WTC11 (cell line): ENCODE measurements at regions not wholly inside any gene's neighbourhood (a gene's known extent, or its start where the extent isn't known, plus 50 kb on each side); places are given as distances from the start of the nearest gene placed in this dataset.

Source experiments
- TEAD4 ChIP-seq: sonication (generic); formaldehyde crosslinking; IDR thresholded peaks from 2 replicates; pipeline ENCODE4 v1.8.0; 2022; ENCODE audit warnings: mild to moderate bottlenecking, missing genetic modification reagents
- TF ChIP-seq, protein P1 (sequence below): fragments of 200-600 bp; IDR thresholded peaks from 2 replicates; pipeline ENCODE4 v1.8.0; 2022; ENCODE audit warnings: antibody characterized with exemption
- TF ChIP-seq, protein P2 (sequence below): sonication (generic); formaldehyde crosslinking; IDR thresholded peaks from 2 replicates; pipeline ENCODE4 v1.8.1; 2022; ENCODE audit warnings: missing genetic modification reagents, borderline replicate concordance
- TF ChIP-seq, protein P3 (sequence below): sonication (generic); formaldehyde crosslinking; IDR thresholded peaks from 2 replicates; pipeline ENCODE4 v1.8.0; 2022; ENCODE audit warnings: mild to moderate bottlenecking, missing genetic modification reagents

DNA sequence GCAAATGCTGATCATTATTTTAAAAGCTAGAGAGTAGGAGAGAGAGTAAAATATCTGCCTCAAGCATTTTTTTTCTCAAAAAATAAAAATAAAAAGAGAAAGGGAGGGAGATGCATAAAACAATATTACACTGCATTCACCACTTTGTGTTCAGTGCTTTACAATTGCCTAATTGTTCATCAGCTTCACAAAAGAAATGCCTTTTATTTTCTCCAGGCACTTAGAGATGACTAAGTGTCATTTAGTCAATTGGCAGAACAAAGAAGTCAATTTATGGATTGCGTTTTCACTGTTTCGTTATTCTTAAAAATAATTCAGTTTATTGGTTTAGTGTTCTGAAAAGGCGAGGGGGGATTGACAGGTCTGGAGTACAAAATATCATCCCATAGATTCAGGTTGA is 232.5 kb upstream of the CCNH start:
- TF ChIP-seq, protein P1, sequence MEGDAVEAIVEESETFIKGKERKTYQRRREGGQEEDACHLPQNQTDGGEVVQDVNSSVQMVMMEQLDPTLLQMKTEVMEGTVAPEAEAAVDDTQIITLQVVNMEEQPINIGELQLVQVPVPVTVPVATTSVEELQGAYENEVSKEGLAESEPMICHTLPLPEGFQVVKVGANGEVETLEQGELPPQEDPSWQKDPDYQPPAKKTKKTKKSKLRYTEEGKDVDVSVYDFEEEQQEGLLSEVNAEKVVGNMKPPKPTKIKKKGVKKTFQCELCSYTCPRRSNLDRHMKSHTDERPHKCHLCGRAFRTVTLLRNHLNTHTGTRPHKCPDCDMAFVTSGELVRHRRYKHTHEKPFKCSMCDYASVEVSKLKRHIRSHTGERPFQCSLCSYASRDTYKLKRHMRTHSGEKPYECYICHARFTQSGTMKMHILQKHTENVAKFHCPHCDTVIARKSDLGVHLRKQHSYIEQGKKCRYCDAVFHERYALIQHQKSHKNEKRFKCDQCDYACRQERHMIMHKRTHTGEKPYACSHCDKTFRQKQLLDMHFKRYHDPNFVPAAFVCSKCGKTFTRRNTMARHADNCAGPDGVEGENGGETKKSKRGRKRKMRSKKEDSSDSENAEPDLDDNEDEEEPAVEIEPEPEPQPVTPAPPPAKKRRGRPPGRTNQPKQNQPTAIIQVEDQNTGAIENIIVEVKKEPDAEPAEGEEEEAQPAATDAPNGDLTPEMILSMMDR, result no peak
- TF ChIP-seq, protein P2, sequence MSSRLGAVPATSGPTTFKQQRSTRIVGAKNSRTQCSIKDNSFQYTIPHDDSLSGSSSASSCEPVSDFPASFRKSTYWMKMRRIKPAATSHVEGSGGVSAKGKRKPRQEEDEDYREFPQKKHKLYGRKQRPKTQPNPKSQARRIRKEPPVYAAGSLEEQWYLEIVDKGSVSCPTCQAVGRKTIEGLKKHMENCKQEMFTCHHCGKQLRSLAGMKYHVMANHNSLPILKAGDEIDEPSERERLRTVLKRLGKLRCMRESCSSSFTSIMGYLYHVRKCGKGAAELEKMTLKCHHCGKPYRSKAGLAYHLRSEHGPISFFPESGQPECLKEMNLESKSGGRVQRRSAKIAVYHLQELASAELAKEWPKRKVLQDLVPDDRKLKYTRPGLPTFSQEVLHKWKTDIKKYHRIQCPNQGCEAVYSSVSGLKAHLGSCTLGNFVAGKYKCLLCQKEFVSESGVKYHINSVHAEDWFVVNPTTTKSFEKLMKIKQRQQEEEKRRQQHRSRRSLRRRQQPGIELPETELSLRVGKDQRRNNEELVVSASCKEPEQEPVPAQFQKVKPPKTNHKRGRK (CRISPR knock-in tag), result no peak
- TF ChIP-seq, protein P3, sequence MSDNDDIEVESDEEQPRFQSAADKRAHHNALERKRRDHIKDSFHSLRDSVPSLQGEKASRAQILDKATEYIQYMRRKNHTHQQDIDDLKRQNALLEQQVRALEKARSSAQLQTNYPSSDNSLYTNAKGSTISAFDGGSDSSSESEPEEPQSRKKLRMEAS, result no peak
- no peak for TF ChIP-seq TEAD4 (CRISPR knock-in tag)
